HepG2 (cell line): ENCODE measurements at regions not wholly inside any gene's neighbourhood (a gene's known extent, or its start where the extent isn't known, plus 50 kb on each side); places are given as distances from the start of the nearest gene placed in this dataset.

Experiments used
- ATAC-seq: fragments of 200-7000 bp; cut with Tn5 transposase; 3 replicates; pipeline ENCODE4 v1.9.1; 2020; ENCODE audit warnings: mild to moderate bottlenecking, moderate library complexity
- BruUV-seq: library from RNA; stranded (reverse); fragments of 400-500 nt; replicated peaks from 2 replicates; lab custom pipeline; 2021; lab: Mats Ljungman, UMichigan
- CTCF ChIA-PET: fragments of 300-600 bp; formaldehyde crosslinking; extraction: SDS; loops from one replicate; lab custom pipeline; 2021; ENCODE audit warnings: low total read pairs, inconsistent platforms, low intra/inter-chr PET ratio; lab: Yijun Ruan, JAX
- POLR2A ChIA-PET: fragments of 350-600 bp; sonication (Branson Sonifier 250); formaldehyde crosslinking; loops from one replicate; lab custom pipeline; 2020; ENCODE audit warnings: antibody characterized with exemption, inconsistent platforms; lab: Yijun Ruan, JAX
- DNase-seq: peaks from one replicate; pipeline ENCODE4 v3.0.0-alpha.2; 2015; ENCODE audit warnings: low spot score
- FAIRE-seq: peaks from 3 replicates; lab custom pipeline; 2011; peaks lifted over from hg19 to GRCh38; lab: Jason Lieb, UNC
- H2AFZ ChIP-seq: one replicate; pipeline ENCODE4 v1.6.1; 2011; ENCODE audit warnings: low read length, inconsistent platforms
- H3K27ac ChIP-seq: fragments of 300-600 bp; 3 replicates; pipeline ENCODE4 v1.8.0; 2011; ENCODE audit warnings: mixed run types, mild to moderate bottlenecking, mixed read lengths, low read length, inconsistent platforms; ENCODE audit not compliant: insufficient read depth; ENCODE audit errors: extremely low read length
- H3K27me3 ChIP-seq, 2 experiments: fragments of 200-600 bp in 1 of 2; 2 replicates in 1 of 2; 3 replicates in 1 of 2; pipeline versions ENCODE4 v1.6.0 to v1.8.0; 2011; ENCODE audit warnings: low read length in 2 of 2, mild to moderate bottlenecking in 2 of 2, moderate library complexity in 2 of 2, inconsistent platforms in 1 of 2; ENCODE audit not compliant: insufficient read depth in 2 of 2, control insufficient read depth in 1 of 2
- H3K36me3 ChIP-seq, 2 experiments: fragments of 200-600 bp in 1 of 2; replicated peaks in 1 of 2; 2 replicates in 1 of 2; 3 replicates in 1 of 2; pipeline versions ENCODE4 v1.5.1 to v1.8.0; 2011; ENCODE audit warnings: low read length in 2 of 2, inconsistent platforms in 1 of 2; ENCODE audit not compliant: insufficient read depth in 2 of 2, control insufficient read depth in 1 of 2
- H3K4me1 ChIP-seq: 2 replicates; pipeline ENCODE4 v1.5.1; 2012; ENCODE audit warnings: low read length, inconsistent platforms; ENCODE audit not compliant: insufficient read depth
- H3K4me2 ChIP-seq: 2 replicates; pipeline ENCODE4 v1.6.0; 2011; ENCODE audit warnings: low read depth, low read length, inconsistent platforms
- H3K4me3 ChIP-seq, 3 experiments: fragments of 200-600 bp in 1 of 3; sonication (generic), shearing (Covaris generic) in 1 of 3; replicated peaks in 1 of 3; 2 replicates each; pipeline ENCODE4 v1.5.1; 2011 to 2016; ENCODE audit warnings: low read length in 3 of 3, inconsistent platforms in 2 of 3, low read depth in 2 of 3, mild to moderate bottlenecking in 2 of 3, control low read depth in 1 of 3, mixed read lengths in 1 of 3; ENCODE audit not compliant: insufficient read depth in 1 of 3
- H3K79me2 ChIP-seq: one replicate; pipeline ENCODE4 v1.6.1; 2011; ENCODE audit warnings: low read length, inconsistent platforms; ENCODE audit not compliant: insufficient read depth
- H3K9ac ChIP-seq: 2 replicates; pipeline ENCODE4 v1.6.0; 2011; ENCODE audit warnings: mild to moderate bottlenecking, low read depth, low read length, inconsistent platforms; ENCODE audit not compliant: insufficient read depth
- H3K9me3 ChIP-seq: 2 replicates; pipeline ENCODE4 v1.5.1; 2012; ENCODE audit warnings: mild to moderate bottlenecking, low read length
- H4K20me1 ChIP-seq: 2 replicates; pipeline ENCODE4 v1.6.0; 2011; ENCODE audit warnings: inconsistent platforms, mild to moderate bottlenecking, low read length, moderate library complexity; ENCODE audit not compliant: insufficient read depth
- CCDC6 ChIP-seq: sonication (generic); formaldehyde crosslinking; IDR thresholded peaks from 2 replicates; pipeline ENCODE4 v1.8.1; 2022; ENCODE audit warnings: mild to moderate bottlenecking, missing genetic modification reagents, moderate library complexity
- CHD4 ChIP-seq: fragments of 200-600 bp; sonication (generic); IDR thresholded peaks from 2 replicates; pipeline ENCODE4 v1.7.0; 2017; ENCODE audit warnings: mild to moderate bottlenecking, low read length, borderline replicate concordance
- FOXM1 ChIP-seq: sonication (generic); formaldehyde crosslinking; IDR thresholded peaks from 2 replicates; pipeline ENCODE4 v1.5.0; 2020; ENCODE audit warnings: missing genetic modification reagents
- GFI1 ChIP-seq: sonication (generic); formaldehyde crosslinking; IDR thresholded peaks from 2 replicates; pipeline ENCODE4 v1.5.0; 2020; ENCODE audit warnings: missing genetic modification reagents, mild to moderate bottlenecking, borderline replicate concordance
- NFRKB ChIP-seq: fragments of 450-650 bp; IDR thresholded peaks from 2 replicates; pipeline ENCODE4 v1.6.1; 2017
- NONO ChIP-seq, 2 experiments: fragments of 450-650 bp in 1 of 2; sonication (generic) in 1 of 2; formaldehyde crosslinking in 1 of 2; IDR thresholded peaks in 1 of 2; conservative IDR thresholded peaks in 1 of 2; 2 replicates each; pipeline versions ENCODE4 v1.6.1 to v1.8.0; 2017 to 2022; ENCODE audit warnings: mild to moderate bottlenecking in 1 of 2, missing genetic modification reagents in 1 of 2, moderate library complexity in 1 of 2
- RBM39 ChIP-seq: fragments of 200-400 bp; formaldehyde crosslinking; IDR thresholded peaks from one replicate; pipeline ENCODE4 v1.6.1; 2018; ENCODE audit warnings: antibody characterized with exemption, mild to moderate bottlenecking, low read depth, low read length; ENCODE audit not compliant: poor library complexity, severe bottlenecking
- RFX3 ChIP-seq: IDR thresholded peaks from 2 replicates; pipeline ENCODE4 v1.6.1; 2016; ENCODE audit warnings: missing biosample characterization, missing genetic modification reagents
- SMARCE1 ChIP-seq: fragments of 450-650 bp; IDR thresholded peaks from 2 replicates; pipeline ENCODE4 v1.6.1; 2017; ENCODE audit warnings: borderline replicate concordance
- SRSF4 ChIP-seq: fragments of 200-400 bp; formaldehyde crosslinking; IDR thresholded peaks from one replicate; pipeline ENCODE4 v1.6.1; 2018; ENCODE audit warnings: mild to moderate bottlenecking, low read depth, low read length, moderate library complexity; ENCODE audit not compliant: poor library complexity, severe bottlenecking
- THRA ChIP-seq: sonication (generic); formaldehyde crosslinking; IDR thresholded peaks from 2 replicates; pipeline ENCODE4 v1.4.0; 2020; ENCODE audit warnings: missing genetic modification reagents, borderline replicate concordance
- ZFP36 ChIP-seq: fragments of 150-350 bp; IDR thresholded peaks from 2 replicates; pipeline ENCODE4 v1.6.1; 2018; ENCODE audit warnings: borderline replicate concordance, low read length, low read depth; ENCODE audit not compliant: partially characterized antibody
- ZNF281 ChIP-seq: sonication (generic); formaldehyde crosslinking; IDR thresholded peaks from 2 replicates; pipeline ENCODE4 v1.4.0; 2020; ENCODE audit warnings: missing genetic modification reagents, borderline replicate concordance
- ZNF350 ChIP-seq: sonication (generic); formaldehyde crosslinking; IDR thresholded peaks from 2 replicates; pipeline ENCODE4 v1.4.0; 2020; ENCODE audit warnings: mild to moderate bottlenecking, low read depth, missing genetic modification reagents, borderline replicate concordance
- ZNF605 ChIP-seq: sonication (generic); formaldehyde crosslinking; IDR thresholded peaks from 2 replicates; pipeline ENCODE4 v1.8.0; 2022; ENCODE audit warnings: mild to moderate bottlenecking, missing genetic modification reagents
- ZNF616 ChIP-seq: sonication (generic); formaldehyde crosslinking; IDR thresholded peaks from 2 replicates; pipeline ENCODE4 v1.5.0; 2020; ENCODE audit warnings: low read depth, mild to moderate bottlenecking, missing genetic modification reagents
- ZNF749 ChIP-seq: sonication (generic); formaldehyde crosslinking; IDR thresholded peaks from 2 replicates; pipeline ENCODE4 v1.8.0; 2022; ENCODE audit warnings: mild to moderate bottlenecking, missing genetic modification reagents, moderate library complexity, borderline replicate concordance
- WGBS: methylation state at CpG from one replicate; pipeline ENCODE4 v1.1.6; 2017; ENCODE audit warnings: low lambda C conversion rate; 5-methylcytosine and 5-hydroxymethylcytosine counted together
- in situ Hi-C: cut with HindIII; loops from 2 replicates; pipeline ENCODE4 v1.10.0; 2017; ENCODE audit warnings: low pct_unique_long_range_greater_than_20kb; ENCODE audit not compliant: extremely low pct_ligation_motif_present
- intact Hi-C: fragments of 100-400 bp; cut with micrococcal nuclease; formaldehyde crosslinking; loops from one replicate; pipeline ENCODE4 v1.10.0; 2022; ENCODE audit not compliant: unreplicated experiment
- TF ChIP-seq, protein P1 (sequence below): sonication (generic); formaldehyde crosslinking; IDR thresholded peaks from 2 replicates; pipeline ENCODE4 v1.5.0; 2020; ENCODE audit warnings: missing genetic modification reagents

DNA sequence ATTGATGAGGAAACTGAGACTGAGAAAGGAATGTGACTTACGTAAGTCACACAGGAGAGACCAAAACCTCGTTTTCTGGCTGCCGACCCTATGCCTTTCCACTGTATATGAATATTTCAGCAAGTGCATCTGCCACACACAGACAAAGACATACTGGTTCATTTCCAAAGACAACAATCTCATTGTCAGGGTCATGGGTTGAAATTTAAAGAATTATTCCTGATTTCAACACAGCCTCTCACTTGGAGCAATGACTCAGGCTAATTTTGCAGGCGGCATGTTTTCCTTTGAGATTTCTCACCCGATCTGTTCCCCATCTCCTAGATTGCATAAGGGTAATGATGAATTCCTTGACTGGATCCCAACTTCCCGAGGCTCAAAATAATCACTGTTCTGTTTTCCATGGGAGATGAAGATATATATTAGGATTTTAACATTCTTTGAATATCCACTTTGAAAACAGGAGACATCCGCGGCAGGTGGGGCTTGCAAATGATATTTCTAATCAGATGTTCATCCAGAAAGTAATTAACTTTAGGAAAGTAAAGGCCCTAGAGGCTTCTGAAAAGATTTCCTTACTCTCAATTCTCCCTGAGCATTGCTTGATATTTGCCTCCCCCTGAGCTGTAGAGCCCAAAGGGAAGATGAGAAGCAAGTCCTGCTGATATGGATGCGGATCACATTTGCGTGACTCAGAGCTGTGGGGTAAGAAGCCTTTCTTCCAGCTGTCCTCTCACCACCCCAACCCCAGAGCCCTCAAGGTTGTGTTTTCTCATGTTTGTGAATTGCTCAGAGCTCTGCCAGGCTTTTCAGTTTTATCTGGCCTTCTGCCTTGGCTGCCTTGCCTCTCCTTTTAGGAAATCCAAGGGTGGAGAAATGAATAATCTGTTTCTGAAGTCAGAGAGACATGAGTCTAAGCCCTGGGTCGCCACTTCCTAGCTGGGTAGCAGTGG lies 361.1 kb upstream of the BOD1L1 start (continued):
- TF ChIP-seq CHD4: no peak
- TF ChIP-seq ZNF605 (CRISPR knock-in tag): no peak
- no peak for TF ChIP-seq ZNF281 (CRISPR knock-in tag)

GRCh38 chr4:13989501-13989900 lies 362.0 kb upstream of the BOD1L1 start:
- DNase-seq (no peak), ATAC-seq (no peak), FAIRE-seq (no peak)
- Histone ChIP-seq H2AFZ (no peak overlapping the region), H3K27me3 (no peaks in the 10 kb centered on the region; a peak in 1 of 5 replicates), H3K4me2 (no peak overlapping the region), H3K9me3 (peaks cover 61% of the 10 kb centered on the region), H3K4me1 (peaks cover 33% of the 10 kb centered on the region), H3K9ac (no peak overlapping the region), H3K36me3 (no peaks in the 10 kb centered on the region), H3K79me2 (no peaks in the 10 kb centered on the region), H3K4me3 (no peak overlapping the region), H3K27ac (no peak overlapping the region), H4K20me1 (no peaks in the 10 kb centered on the region)
- in situ Hi-C loops (no loop called here), intact Hi-C loops (no loop called here)
- POLR2A ChIA-PET: no interaction called here
- no TSS peak for BruUV-seq
- CTCF ChIA-PET: no interaction called here
- WGBS: 72% methylated on average over 6 of the region's 6 CpGs
- no peak for TF ChIP-seq SMARCE1
- TF ChIP-seq THRA (CRISPR knock-in tag): no peak
- TF ChIP-seq, protein P1, sequence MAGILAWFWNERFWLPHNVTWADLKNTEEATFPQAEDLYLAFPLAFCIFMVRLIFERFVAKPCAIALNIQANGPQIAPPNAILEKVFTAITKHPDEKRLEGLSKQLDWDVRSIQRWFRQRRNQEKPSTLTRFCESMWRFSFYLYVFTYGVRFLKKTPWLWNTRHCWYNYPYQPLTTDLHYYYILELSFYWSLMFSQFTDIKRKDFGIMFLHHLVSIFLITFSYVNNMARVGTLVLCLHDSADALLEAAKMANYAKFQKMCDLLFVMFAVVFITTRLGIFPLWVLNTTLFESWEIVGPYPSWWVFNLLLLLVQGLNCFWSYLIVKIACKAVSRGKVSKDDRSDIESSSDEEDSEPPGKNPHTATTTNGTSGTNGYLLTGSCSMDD (CRISPR knock-in tag): no peak
- TF ChIP-seq ZNF749: no peak
- TF ChIP-seq GFI1 (CRISPR knock-in tag): no peak
- TF ChIP-seq ZNF350 (CRISPR knock-in tag): no peak
- no peak for TF ChIP-seq NONO (IDR thresholded peaks at IDR 0.05)
- TF ChIP-seq NONO (CRISPR knock-in tag; conservative IDR thresholded peaks at IDR 0.05): no peak
- no peak for TF ChIP-seq RFX3 (CRISPR knock-in tag)
- no peak for TF ChIP-seq ZNF616 (CRISPR knock-in tag)
- TF ChIP-seq FOXM1 (CRISPR knock-in tag): no peak
- no peak for TF ChIP-seq RBM39
- TF ChIP-seq ZFP36: no peak
- TF ChIP-seq SRSF4: no peak
- no peak for TF ChIP-seq CCDC6 (CRISPR knock-in tag)
- TF ChIP-seq NFRKB: no peak
